Heart right ventricle (tissue), 16 donors: ENCODE measurements at regions not wholly inside any gene's neighbourhood (a gene's known extent, or its start where the extent isn't known, plus 50 kb on each side); places are given as distances from the start of the nearest gene placed in this dataset.

Experiments
- ATAC-seq, 8 donors: fragments of 200-7000 bp; cut with Tn5 transposase; one replicate each; pipeline ENCODE4 v1.9.1; 2020; ENCODE audit warnings: mild to moderate bottlenecking in 8 of 8, moderate library complexity in 8 of 8, moderate number of reproducible peaks in 1 of 8
- DNase-seq, 2 donors: peaks; one replicate each; pipeline ENCODE4 v3.0.0-alpha.2; 2020
- H3K27ac ChIP-seq, 10 donors: fragments of 200-600 bp; sonication (generic) in 2 of 10; one replicate each; pipeline versions ENCODE4 v1.5.0 to v1.8.0; 2020 to 2022; ENCODE audit warnings: mild to moderate bottlenecking in 3 of 10
- H3K27me3 ChIP-seq, 7 donors: fragments of 200-600 bp; one replicate each; pipeline ENCODE4 v1.8.0; 2021 to 2022; ENCODE audit warnings: mild to moderate bottlenecking in 2 of 7
- H3K36me3 ChIP-seq, 9 donors: fragments of 200-600 bp; sonication (generic) in 1 of 9; one replicate each; pipeline versions ENCODE4 v1.5.0 to v1.8.0; 2020 to 2022; ENCODE audit warnings: mild to moderate bottlenecking in 2 of 9
- H3K4me1 ChIP-seq, 9 donors: fragments of 200-600 bp; sonication (generic) in 1 of 9; one replicate each; pipeline versions ENCODE4 v1.5.0 to v1.8.0; 2020 to 2022; ENCODE audit warnings: mild to moderate bottlenecking in 4 of 9
- H3K4me3 ChIP-seq, 10 donors: fragments of 200-600 bp; sonication (generic) in 2 of 10; one replicate each; pipeline versions ENCODE4 v1.5.0 to v1.8.0; 2020 to 2022; ENCODE audit warnings: mild to moderate bottlenecking in 7 of 10, moderate library complexity in 2 of 10
- H3K9me3 ChIP-seq, 11 donors: fragments of 200-600 bp in 10 of 11; sonication (generic) in 2 of 11; one replicate each; pipeline versions ENCODE4 v1.5.0 to v1.8.0; 2013 to 2022; ENCODE audit warnings: mild to moderate bottlenecking in 2 of 11, control low read depth in 1 of 11, moderate library complexity in 1 of 11
- CTCF ChIP-seq, 9 donors: fragments of 200-600 bp; sonication (generic) in 2 of 9; IDR thresholded peaks; one replicate each; pipeline versions ENCODE4 v1.5.0 to v1.8.0; 2021 to 2022; ENCODE audit warnings: antibody characterized with exemption in 9 of 9, mild to moderate bottlenecking in 5 of 9, moderate library complexity in 1 of 9
- WGBS, 2 donors: extraction: QIAGEN DNeasy Blood & Tissue Kit; methylation state at CpG; one replicate each; pipeline ENCODE4 v1.1.7; 2013; ENCODE audit warnings: inconsistent platforms in 1 of 2; 5-methylcytosine and 5-hydroxymethylcytosine counted together
- intact Hi-C, 10 donors: fragments of 100-400 bp; cut with DNase I; formaldehyde crosslinking; loops; one replicate each; pipeline versions ENCODE4 v1.11.1 to v1.14.2; 2022
- donor health status: Arrhythmogenic right ventricular cardiomyopathy.
- donor health status: ischemic (EF 13 %, LVEDD 7.1; RV severe dilation, severe dysfunction).
- donor health status: healthy with polysubstance abuse.
- donor health status: DM: no; HTN: yes; CAD: no.
- donor health status: DM: no; HTN: no; CAD: no.
- donor health status: ischemic (EF 25% LVEDD 6.9; RV normal size, moderate dysfunction).
- donor health status: ischemic (EF 25% LVEDD 5.7; RV mildly dilated, moderate dysfunction).
- donor health status: healthy.
- donor health status: DM: yes; HTN: yes; CAD: no.
- donor health status: Ischemic cardiomyopathy.
- donor health status: ischemic (EF 35%, LVEDD 5.7; RV mildly dilated, moderate dysfunction).
- donor health status: nonischemic (EF 11% LVEDD 7.7; RV severe dilation, severe dysfunction).
- donor health status: DM: yes; HTN: yes; CAD: no.
- donor health status: PGD.
- donor health status: ischemic (EF 29% LVEDD 5.4; RV normal size, mild dysfunction).
- donor health status: nonischemic (EF 23%, LVEDD 6.1; RV moderate dilation, normal function).

- Histone ChIP-seq H3K27me3 (no peaks in the 10 kb centered on the region), H3K36me3 (no peaks in the 10 kb centered on the region), H3K27ac (peak overlapping the region in 1 of 10 donors; percentile 86), H3K9me3 (peaks cover 0 to 19% (median 5%) of the 10 kb centered on the region in 11 donors), H3K4me3 (no peak overlapping the region), H3K4me1 (peaks cover 0 to 19% (median 0%) of the 10 kb centered on the region in 9 donors)
- ATAC-seq (no peak), DNase-seq (no peak)
- WGBS, 2 donors, result 96 to 97% methylated on average over 1 of the region's 1 CpG
- TF ChIP-seq CTCF (IDR thresholded peaks at IDR 0.05), result no peak
- intact Hi-C loops, result no loop called here
Measured at GRCh38 chr12:92595663-92596062, 107.1 kb upstream of the PLEKHG7 start.

GRCh38 chr12:92593734-92594402 lies 108.9 kb upstream of the PLEKHG7 start:
- Histone ChIP-seq H3K4me3 (no peak overlapping the region), H3K36me3 (no peaks in the 10 kb centered on the region), H3K4me1 (peaks cover 0 to 19% (median 0%) of the 10 kb centered on the region in 9 donors), H3K27ac (peak overlapping the region in 2 of 10 donors; percentile 12 to 89), H3K9me3 (peaks cover 0 to 1% (median 0%) of the 10 kb centered on the region in 11 donors), H3K27me3 (no peaks in the 10 kb centered on the region)
- DNase-seq, result peak in 1 of 2 donors; percentile 14
- ATAC-seq, result peak; percentile 34 to 91 (median 82)
- WGBS, 2 donors, result 77 to 84% methylated on average over 8 of the region's 8 CpGs
- no peak for TF ChIP-seq CTCF (IDR thresholded peaks at IDR 0.05)
- intact Hi-C loops, result no loop called here

GRCh38 chr12:92585115-92585727 lies 117.6 kb upstream of the PLEKHG7 start:
- 86% methylated on average over 1 of the region's 1 CpG for WGBS, 2 donors
- TF ChIP-seq CTCF (IDR thresholded peaks at IDR 0.05), result no peak
- Histone ChIP-seq H3K27ac (no peak overlapping the region), H3K4me3 (no peak overlapping the region), H3K36me3 (no peaks in the 10 kb centered on the region), H3K9me3 (peaks cover 0 to 13% (median 0%) of the 10 kb centered on the region in 11 donors), H3K4me1 (no peaks in the 10 kb centered on the region), H3K27me3 (no peaks in the 10 kb centered on the region)
- ATAC-seq (no peak), DNase-seq (no peak)
- intact Hi-C loops, result loop anchor here in 1 of 10 donors (10.0 kb wide), 1 partner anchor 1020 kb away; no protein-coding TSS in a partner anchor

- Histone ChIP-seq H3K27ac (no peak overlapping the region), H3K9me3 (peaks cover 0 to 13% (median 0%) of the 10 kb centered on the region in 11 donors), H3K36me3 (no peaks in the 10 kb centered on the region), H3K27me3 (no peaks in the 10 kb centered on the region), H3K4me1 (no peaks in the 10 kb centered on the region), H3K4me3 (no peak overlapping the region)
- TF ChIP-seq CTCF (IDR thresholded peaks at IDR 0.05), result no peak
- intact Hi-C loops, result loop anchor here in 1 of 10 donors (10.0 kb wide), 1 partner anchor 1019 kb away; no protein-coding TSS in a partner anchor
- 74 to 79% methylated on average over 2 of the region's 2 CpGs for WGBS, 2 donors
- DNase-seq, result no peak
- no peak for ATAC-seq
Measured at GRCh38 chr12:92583910-92584309, 118.9 kb upstream of the PLEKHG7 start.
